Skeletal muscle tissue (tissue), 4 donors: ENCODE measurements at regions not wholly inside any gene's neighbourhood (a gene's known extent, or its start where the extent isn't known, plus 50 kb on each side); places are given as distances from the start of the nearest gene placed in this dataset.
A peak's percentile ranks its signal among the peaks of the same experiment; 100 is the strongest.

ENCODE experiments used
- H3K27ac ChIP-seq: one replicate; pipeline ENCODE4 v1.7.0; 2013; ENCODE audit warnings: mild to moderate bottlenecking, low read depth, low read length, inconsistent platforms
- H3K27me3 ChIP-seq, 3 donors: one replicate each; pipeline ENCODE4 v1.7.0; 2013; ENCODE audit warnings: low read length in 3 of 3; ENCODE audit not compliant: control insufficient read depth in 3 of 3, insufficient read depth in 3 of 3
- H3K36me3 ChIP-seq, 3 donors: one replicate each; pipeline ENCODE4 v1.7.0; 2013; ENCODE audit warnings: low read length in 3 of 3; ENCODE audit not compliant: control insufficient read depth in 3 of 3, insufficient read depth in 3 of 3
- H3K4me1 ChIP-seq, 3 donors: one replicate each; pipeline ENCODE4 v1.7.0; 2013; ENCODE audit warnings: low read length in 3 of 3, mild to moderate bottlenecking in 3 of 3; ENCODE audit not compliant: control insufficient read depth in 3 of 3, insufficient read depth in 3 of 3
- H3K4me3 ChIP-seq, 3 donors: one replicate each; pipeline ENCODE4 v1.7.0; 2013; ENCODE audit warnings: low read length in 3 of 3
- H3K9ac ChIP-seq, 3 donors: one replicate each; pipeline ENCODE4 v1.7.0; 2013; ENCODE audit warnings: low read length in 3 of 3, mild to moderate bottlenecking in 3 of 3, moderate library complexity in 2 of 3, low read depth in 1 of 3
- H3K9me3 ChIP-seq, 3 donors: one replicate each; pipeline ENCODE4 v1.7.0; 2013; ENCODE audit warnings: low read length in 3 of 3; ENCODE audit not compliant: control insufficient read depth in 3 of 3
- small RNA-seq: library from RNA; depleted of rRNA; stranded (forward); fragments of <200 nt; gene quantifications from one replicate; pipeline ENCODE3, GENCODE V24; 2014
- donor health status: Osteomylitis.

- Histone ChIP-seq H3K27ac (no peak overlapping the region), H3K4me1 (no peaks in the 10 kb centered on the region), H3K4me3 (no peak overlapping the region), H3K9me3 (no peaks in the 10 kb centered on the region), H3K9ac (no peak overlapping the region), H3K36me3 (no peaks in the 10 kb centered on the region), H3K27me3 (no peaks in the 10 kb centered on the region)
These were observed 60.9 kb upstream of the PACRGL start for GRCh38 chr4:20639346-20639745.

DNA sequence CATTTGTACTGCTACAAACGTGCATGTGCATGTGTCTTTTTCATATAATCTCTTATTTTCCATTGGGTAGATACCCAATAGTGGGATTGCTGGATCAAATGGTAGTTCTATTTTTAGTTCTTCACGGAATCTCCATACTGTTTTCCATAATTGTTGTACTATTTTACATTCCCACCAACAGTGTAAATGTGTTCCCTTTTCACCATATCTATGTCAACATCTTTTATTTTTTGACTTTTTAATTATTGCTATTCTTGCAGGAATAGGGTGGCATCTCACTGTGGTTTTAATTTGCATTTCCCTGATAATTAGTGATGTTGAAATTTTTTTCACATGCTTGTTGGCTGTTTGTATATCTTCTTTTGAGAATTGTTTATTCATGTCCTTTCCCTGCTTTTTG lies 59.3 kb upstream of the PACRGL start:
- Histone ChIP-seq H3K27ac (no peak overlapping the region), H3K27me3 (no peaks in the 10 kb centered on the region), H3K9ac (no peak overlapping the region), H3K4me1 (no peaks in the 10 kb centered on the region), H3K4me3 (no peak overlapping the region), H3K9me3 (no peaks in the 10 kb centered on the region), H3K36me3 (no peaks in the 10 kb centered on the region)

- Histone ChIP-seq H3K27me3 (no peaks in the 10 kb centered on the region), H3K4me1 (no peaks in the 10 kb centered on the region), H3K9ac (no peak overlapping the region), H3K4me3 (no peak overlapping the region), H3K9me3 (no peaks in the 10 kb centered on the region), H3K27ac (no peak overlapping the region), H3K36me3 (no peaks in the 10 kb centered on the region)
These were observed 58.3 kb upstream of the PACRGL start for GRCh38 chr4:20641976-20642375.

DNA sequence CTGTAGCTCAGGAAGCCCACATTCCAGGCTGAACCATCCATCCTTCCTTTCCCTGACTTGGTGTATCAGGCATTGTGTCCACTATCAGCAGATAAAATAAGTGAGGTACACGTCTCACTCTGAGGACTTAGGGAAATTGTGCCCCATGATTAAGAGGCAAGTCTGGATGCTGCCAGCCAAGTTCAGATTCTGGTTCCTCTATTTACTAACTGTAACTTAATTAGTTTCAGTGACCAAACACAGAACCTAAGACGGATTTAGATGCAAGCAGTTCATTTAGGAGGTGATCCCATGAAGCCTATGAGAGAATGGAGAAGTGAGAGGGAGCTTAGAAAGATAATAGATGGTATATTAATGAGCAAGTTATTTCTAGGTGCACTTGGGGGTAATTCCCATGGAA lies 56.6 kb upstream of the PACRGL start:
- Histone ChIP-seq H3K27ac (no peak overlapping the region), H3K27me3 (no peaks in the 10 kb centered on the region), H3K9ac (no peak overlapping the region), H3K4me3 (no peak overlapping the region), H3K9me3 (no peaks in the 10 kb centered on the region), H3K36me3 (no peaks in the 10 kb centered on the region), H3K4me1 (no peaks in the 10 kb centered on the region)

DNA sequence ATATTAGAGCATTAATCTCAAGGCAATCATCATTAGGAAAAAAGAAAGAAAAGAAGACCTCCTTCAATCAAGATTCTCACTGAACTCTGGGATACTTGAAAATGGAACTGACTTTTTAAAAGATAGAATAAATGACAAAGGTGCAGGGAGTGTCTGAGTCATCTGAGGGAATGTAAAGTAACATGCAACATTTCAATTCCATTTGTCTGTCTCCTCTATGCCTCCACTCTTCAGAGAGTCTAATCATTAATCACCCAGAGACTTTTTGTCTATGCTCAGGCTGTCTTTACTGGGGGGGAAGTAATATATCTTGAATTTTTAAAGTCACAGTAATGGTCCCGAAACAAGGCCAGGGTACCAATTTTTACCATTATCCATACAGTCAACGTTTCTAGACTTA lies 55.0 kb upstream of the PACRGL start:
- no peaks in the 10 kb centered on the region for H3K4me1 ChIP-seq
- H3K36me3 ChIP-seq, result no peaks in the 10 kb centered on the region
- no peaks in the 10 kb centered on the region for H3K27me3 ChIP-seq

DNA sequence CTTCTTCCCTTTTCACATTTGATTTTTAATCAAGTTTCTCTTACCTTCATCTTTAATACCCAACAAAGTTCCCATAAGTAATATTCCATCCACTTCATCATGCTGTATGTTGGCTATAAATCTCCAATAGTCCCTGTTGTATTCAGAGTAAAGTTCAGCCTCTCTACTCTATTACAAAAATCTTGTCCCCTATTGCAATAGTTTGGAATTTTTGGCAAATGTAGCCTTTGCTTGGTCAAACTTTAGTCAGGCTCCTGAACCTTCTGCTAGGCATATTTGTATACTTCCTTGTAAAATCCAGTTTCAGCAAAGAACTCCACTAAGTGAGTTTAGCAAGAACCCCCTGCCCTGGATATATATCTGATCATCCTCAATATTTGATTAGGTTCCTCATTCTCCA lies 54.0 kb upstream of the PACRGL start:
- Histone ChIP-seq H3K9ac (no peak overlapping the region), H3K4me1 (no peaks in the 10 kb centered on the region), H3K4me3 (no peak overlapping the region), H3K9me3 (no peaks in the 10 kb centered on the region), H3K36me3 (no peaks in the 10 kb centered on the region), H3K27me3 (no peaks in the 10 kb centered on the region), H3K27ac (no peak overlapping the region)

More for the DNA sequence above, 55.0 kb upstream of the PACRGL start:
- H3K4me3 ChIP-seq, result no peak overlapping the region
- no peak overlapping the region for H3K27ac ChIP-seq
- H3K9me3 ChIP-seq, result no peaks in the 10 kb centered on the region
- H3K9ac ChIP-seq, result no peak overlapping the region

Small RNAs in the stretch of these regions (small RNA-seq; reads per million reads assigned to genes)
- gene MIR218-1, result 1.3 reads per million, percentile 81 among the genes with 10 or more reads in this experiment
